Activated naive CD4-positive, alpha-beta T cell treated with anti-CD3 and anti-CD28 coated beads, Interleukin-2, amount 50 U/mL, for 72 hours (primary cell): ENCODE measurements at regions not wholly inside any gene's neighbourhood (a gene's known extent, or its start where the extent isn't known, plus 50 kb on each side); places are given as distances from the start of the nearest gene placed in this dataset.
"Not testable (repeated sequence)": the region's sequence is repeated elsewhere in the genome, so short reads cannot be mapped to it uniquely, and the experiment has no call there.

Experiments used
- ATAC-seq, 2 donors: fragments of 150-1000 bp; cut with Tn5 transposase; 2 replicates each; pipeline ENCODE4 v1.10.0; 2021; ENCODE audit warnings: mild to moderate bottlenecking in 2 of 2, moderate library complexity in 2 of 2
- DNase-seq, 2 donors: peaks; one replicate each; pipeline ENCODE4 v3.0.0; 2021 to 2022; ENCODE audit warnings: low spot score in 2 of 2
- H3K27ac Mint-ChIP-seq, 2 donors: one replicate each; pipeline ENCODE4 v1.8.0; 2022; ENCODE audit warnings: mild to moderate bottlenecking in 2 of 2, mixed read lengths in 2 of 2
- H3K36me3 Mint-ChIP-seq, 2 donors: one replicate each; pipeline ENCODE4 v1.8.0; 2022; ENCODE audit warnings: mixed read lengths in 2 of 2
- H3K9me3 Mint-ChIP-seq, 2 donors: one replicate each; pipeline ENCODE4 v1.8.0; 2022; ENCODE audit warnings: mixed read lengths in 2 of 2

DNA sequence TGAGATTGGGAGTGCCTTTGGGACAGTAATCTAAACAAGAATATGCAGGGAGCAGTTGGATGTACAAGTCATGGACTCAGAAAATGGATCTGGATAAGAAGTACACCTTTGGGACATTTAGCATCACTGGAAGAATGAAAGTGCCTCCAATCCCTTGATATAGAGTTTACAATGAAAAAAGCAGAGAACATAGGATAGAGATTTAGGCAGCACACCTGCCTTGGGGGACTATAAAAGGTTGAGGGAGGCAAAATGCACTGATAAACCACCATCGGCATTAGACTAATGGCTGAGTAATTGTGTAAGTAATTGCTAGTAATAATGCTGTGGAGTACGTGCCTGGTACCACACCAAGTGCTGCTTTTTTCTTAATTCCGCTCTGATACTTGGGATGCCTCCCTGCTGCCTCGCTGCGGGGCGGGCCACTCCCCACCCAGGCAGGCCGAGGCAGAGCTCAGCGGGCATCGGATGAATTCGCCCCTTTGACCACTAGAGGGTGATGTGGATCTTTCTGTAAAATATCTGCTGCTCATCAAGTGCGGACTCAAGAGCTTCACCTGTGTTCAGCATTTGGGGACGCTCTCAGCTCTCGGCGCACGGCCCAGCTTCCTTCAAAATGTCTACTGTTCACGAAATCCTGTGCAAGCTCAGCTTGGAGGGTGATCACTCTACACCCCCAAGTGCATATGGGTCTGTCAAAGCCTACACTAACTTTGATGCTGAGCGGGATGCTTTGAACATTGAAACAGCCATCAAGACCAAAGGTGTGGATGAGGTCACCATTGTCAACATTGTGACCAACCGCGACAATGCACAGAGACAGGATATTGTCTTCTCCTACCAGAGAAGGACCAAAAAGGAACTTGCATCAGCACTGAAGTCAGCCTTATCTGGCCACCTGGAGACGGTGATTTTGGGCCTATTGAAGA lies 99.9 kb downstream of the ANKRD18B start:
- ATAC-seq (peak; percentile 93 to 96), DNase-seq (peak; percentile 66 to 74)
- Mint-ChIP-seq H3K9me3 (no peaks in the 10 kb centered on the region), H3K36me3 (no peaks in the 10 kb centered on the region), H3K27ac (peak overlapping the region in 1 of 2 donors; percentile 23)

DNA sequence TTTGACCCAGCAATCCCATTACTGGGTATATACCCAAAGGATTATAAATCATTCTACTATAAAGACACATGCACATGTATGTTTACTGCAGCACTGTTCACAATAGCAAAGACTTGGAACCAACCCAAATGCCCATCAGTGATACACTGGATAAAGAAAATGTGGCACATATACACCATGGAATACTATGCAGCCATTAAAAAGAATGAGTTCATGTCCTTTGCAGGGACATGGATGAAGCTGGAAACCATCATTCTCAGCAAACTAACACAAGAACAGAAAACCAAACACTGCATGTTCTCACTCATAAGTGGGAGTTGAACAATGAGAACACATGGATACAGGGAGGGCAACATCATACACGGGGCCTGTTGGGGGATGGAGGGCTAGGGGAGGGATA lies 104.3 kb downstream of the ANKRD18B start:
- H3K9me3 Mint-ChIP-seq, H3K36me3 Mint-ChIP-seq, DNase-seq, ATAC-seq, H3K27ac Mint-ChIP-seq: not testable (repeated sequence)

DNA sequence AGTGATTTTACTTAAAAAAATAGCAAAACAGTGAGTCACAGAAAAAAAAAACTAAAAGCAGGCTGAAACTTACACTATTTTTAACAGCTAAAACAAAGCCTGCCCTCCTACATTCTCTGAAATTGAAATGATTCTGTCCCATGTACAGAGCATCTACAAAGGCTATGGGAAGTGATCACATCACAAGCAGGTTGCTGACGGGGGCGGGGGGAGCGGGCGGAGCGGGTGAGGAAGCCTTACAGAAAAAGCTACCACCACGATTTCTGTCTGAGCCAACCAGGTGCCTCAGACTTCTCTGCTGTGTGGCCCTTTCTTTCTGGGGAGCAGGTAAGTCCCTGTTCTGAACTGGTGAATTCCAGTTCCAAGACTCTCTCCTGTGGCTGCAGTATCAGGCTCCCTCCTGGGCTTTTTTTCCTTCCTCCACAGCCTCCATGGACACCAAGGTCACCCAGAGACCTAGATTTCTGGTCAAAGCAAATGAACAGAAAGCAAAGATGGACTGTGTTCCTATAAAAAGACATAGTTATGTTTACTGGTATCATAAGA lies 104.9 kb downstream of the ANKRD18B start:
- Mint-ChIP-seq H3K36me3 (no peaks in the 10 kb centered on the region), H3K9me3 (no peaks in the 10 kb centered on the region), H3K27ac (no peak overlapping the region)
- peak in 1 of 2 donors; percentile 52 for ATAC-seq
- DNase-seq = no peak

DNA sequence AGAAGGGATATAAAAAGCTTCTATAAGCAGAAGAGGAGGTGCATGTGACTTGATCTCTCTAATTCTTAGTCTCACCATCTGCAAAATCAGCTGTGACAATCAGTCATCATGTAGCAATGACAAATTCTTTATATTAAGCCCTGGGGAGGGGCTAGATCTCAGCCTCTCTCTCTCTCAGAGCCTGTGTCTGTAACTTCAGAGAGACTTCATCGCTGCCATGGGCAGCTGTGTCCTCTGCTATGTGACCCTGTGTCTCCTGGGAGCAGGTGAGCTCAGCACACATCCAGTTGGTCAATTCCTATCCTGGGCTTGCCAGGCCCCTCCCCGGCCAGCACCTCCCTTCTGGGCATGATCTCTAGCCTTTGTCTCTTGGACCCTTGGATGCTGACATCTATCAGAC lies 109.6 kb downstream of the ANKRD18B start:
- ATAC-seq = no peak
- no peaks in the 10 kb centered on the region for H3K9me3 Mint-ChIP-seq
- H3K36me3 Mint-ChIP-seq = no peaks in the 10 kb centered on the region
- DNase-seq = no peak
- no peak overlapping the region for H3K27ac Mint-ChIP-seq

DNA sequence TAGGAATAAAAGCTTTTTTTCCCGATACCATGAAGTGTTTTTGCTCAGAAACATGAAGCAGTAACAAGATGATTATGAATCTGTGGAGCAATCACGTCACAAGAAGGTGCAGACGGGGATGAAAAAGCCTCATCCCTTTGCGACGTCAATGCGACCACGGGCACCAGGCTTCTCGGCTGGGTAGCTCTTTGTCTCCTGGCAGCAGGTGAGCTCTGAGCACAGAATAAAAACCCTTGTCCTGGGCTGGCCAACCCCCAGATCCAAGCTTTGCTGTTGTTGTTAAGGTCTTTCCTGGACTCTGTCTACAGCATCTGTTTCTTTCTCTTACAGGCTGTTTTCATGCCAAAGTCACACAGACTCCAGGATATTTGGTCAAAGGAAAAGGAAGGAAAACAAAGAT lies 113.8 kb downstream of the ANKRD18B start:
- H3K36me3 Mint-ChIP-seq = no peaks in the 10 kb centered on the region

DNA sequence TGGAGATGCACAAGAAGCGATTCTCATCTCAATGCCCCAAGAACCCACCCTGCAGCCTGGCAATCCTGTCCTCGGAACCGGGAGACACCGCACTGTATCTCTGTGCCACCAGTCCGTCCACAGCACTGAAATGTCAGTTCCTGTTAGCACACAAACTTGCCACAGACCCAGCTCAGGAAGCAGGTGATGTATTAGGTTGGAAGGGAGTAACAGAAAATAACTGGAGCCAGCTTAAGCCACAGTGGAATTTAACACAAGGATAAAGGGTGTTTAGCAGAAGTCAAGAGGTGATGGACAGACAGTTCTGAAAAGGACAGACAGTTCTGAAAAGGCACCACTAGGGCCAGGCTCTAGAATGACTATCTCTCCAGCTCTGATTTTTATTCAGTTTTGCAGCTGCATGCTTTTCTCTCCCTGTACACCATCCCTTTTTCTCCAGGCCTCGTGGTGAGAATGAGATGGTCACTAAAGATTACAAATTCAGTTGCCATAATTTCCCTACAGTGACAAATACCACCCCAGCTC lies 114.4 kb downstream of the ANKRD18B start:
- DNase-seq (no peak), ATAC-seq (no peak)
- Mint-ChIP-seq H3K27ac (no peak overlapping the region), H3K36me3 (no peaks in the 10 kb centered on the region), H3K9me3 (no peaks in the 10 kb centered on the region)

More for the DNA sequence above, 113.8 kb downstream of the ANKRD18B start:
- Mint-ChIP-seq H3K9me3 (no peaks in the 10 kb centered on the region), H3K27ac (no peak overlapping the region)
- no peak for ATAC-seq
- DNase-seq = no peak

DNA sequence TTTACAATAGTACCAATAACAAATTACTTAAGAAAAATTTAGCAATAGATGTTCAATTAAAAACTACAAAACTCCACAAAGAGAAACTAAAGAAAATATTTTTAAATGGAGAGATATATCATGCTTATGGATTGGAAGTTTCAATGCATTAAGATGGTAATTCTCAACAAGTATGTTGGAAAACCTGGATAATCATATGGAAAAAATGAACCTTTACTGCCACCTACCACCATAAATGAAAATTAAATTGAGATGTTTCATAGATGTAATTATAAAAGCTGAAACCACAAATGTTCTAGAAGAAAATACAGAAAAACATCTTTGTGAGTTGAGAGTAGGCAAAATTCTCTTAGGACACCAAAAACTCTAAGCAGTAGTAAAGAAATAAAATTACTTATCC lies 121.7 kb downstream of the ANKRD18B start:
- Mint-ChIP-seq H3K36me3 (no peaks in the 10 kb centered on the region), H3K27ac (no peak overlapping the region), H3K9me3 (no peaks in the 10 kb centered on the region)
- ATAC-seq (no peak), DNase-seq (no peak)

DNA sequence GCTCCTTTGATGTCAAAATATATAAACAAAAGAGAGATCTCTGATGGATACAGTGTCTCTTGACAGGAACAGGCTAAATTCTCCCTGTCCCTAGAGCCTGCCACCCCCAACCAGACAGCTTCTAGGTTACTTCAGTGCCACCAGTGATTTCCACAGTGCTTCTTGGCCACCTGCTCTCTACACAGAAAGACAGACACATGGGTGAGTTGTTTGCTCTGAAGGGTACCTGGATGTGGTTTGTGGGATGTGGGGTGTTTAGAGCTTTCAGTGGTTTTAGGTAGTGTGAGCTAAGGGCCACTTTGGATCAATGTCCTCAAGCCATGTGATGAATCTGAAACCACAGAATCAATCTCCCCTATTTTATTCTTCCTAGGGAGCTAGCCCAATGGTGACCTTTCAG lies 125.4 kb downstream of the ANKRD18B start:
- Mint-ChIP-seq H3K27ac (no peak overlapping the region), H3K36me3 (no peaks in the 10 kb centered on the region), H3K9me3 (no peaks in the 10 kb centered on the region)
- ATAC-seq (peak; percentile 34 to 69), DNase-seq (no peak)

DNA sequence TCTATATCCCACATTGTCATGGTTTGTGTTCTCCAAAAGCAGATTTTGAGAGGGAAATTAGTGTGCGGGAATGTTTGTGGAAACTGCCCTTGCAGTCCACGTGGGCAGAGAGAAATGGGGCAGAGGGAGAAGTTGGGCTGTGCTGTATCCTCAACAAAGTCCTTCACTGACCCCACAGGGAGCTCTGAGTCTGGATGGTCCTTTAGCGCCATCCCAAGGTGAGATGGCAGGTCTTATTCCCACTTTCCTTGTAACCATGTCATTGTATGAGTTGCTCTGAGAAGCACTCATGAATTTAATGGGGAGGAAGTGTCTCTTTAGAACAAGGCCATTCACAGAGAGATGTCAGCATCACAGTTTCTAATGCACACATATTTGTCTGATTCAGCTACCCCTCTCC lies 127.1 kb downstream of the ANKRD18B start:
- Mint-ChIP-seq H3K9me3 (no peaks in the 10 kb centered on the region), H3K36me3 (no peaks in the 10 kb centered on the region), H3K27ac (no peak overlapping the region)
- DNase-seq (no peak), ATAC-seq (no peak)

DNA sequence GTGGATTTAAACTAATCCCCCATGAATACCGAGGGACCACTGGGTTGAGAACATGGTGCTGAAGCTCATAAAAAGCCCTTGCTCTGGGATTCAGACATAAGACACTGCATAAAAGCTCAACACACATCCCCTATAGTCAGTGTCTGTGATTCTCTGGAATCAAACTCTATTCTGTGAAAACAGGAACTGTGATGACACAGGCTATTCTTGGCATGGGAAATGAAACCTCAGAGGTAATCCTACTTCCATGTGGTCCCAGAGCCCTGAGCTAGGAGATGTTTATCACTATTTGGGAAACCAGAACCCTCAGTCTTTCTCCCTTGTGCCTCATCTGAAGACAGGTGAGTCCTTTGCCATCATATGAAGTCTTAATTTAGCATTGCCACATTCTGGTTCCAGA lies 135.4 kb upstream of the PRSS3 start:
- ATAC-seq (no peak), DNase-seq (no peak)
- Mint-ChIP-seq H3K36me3 (no peaks in the 10 kb centered on the region), H3K9me3 (no peaks in the 10 kb centered on the region), H3K27ac (no peak overlapping the region)

DNA sequence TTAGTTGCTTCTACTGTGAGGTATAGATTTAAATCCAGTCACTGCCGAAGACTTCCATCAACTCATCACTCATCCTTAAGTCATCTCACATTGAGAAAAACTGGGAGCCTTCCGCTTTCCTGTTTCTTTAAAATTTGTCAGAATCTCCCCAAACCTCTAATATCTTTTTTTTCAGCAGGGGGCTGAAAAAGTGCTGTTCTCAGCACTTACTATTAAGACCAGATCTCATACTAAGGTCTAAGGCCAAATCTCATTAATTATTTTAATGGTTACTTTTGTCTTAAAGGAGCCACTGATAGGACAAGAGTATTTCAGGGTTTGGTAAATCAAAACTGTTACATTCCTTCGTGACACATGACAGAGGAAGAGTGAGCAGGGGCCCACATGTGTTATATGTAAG lies 134.6 kb upstream of the PRSS3 start:
- Mint-ChIP-seq H3K36me3 (no peaks in the 10 kb centered on the region), H3K9me3 (no peaks in the 10 kb centered on the region), H3K27ac (no peak overlapping the region)
- DNase-seq = no peak
- no peak for ATAC-seq

DNA sequence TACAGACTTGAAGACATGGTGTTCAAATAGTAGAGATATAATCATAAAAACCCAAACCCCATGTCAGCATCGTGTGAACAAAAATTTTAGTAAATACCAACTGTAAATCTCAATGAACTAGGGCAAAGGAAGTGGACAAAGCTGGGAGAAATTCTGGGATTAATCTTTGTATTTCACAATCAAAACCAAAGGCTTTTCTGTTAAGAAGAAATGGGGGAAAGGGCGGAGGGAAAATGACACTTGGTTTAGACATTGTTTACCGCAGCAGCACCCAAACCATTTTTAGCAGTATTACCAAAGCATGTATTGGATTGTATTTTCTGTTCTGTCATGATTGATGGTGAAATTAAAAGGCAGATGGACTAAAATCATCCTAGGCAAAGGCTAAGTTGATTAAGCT lies 134.2 kb upstream of the PRSS3 start:
- ATAC-seq = no peak
- Mint-ChIP-seq H3K27ac (no peak overlapping the region), H3K36me3 (no peaks in the 10 kb centered on the region), H3K9me3 (no peaks in the 10 kb centered on the region)
- no peak for DNase-seq

DNA sequence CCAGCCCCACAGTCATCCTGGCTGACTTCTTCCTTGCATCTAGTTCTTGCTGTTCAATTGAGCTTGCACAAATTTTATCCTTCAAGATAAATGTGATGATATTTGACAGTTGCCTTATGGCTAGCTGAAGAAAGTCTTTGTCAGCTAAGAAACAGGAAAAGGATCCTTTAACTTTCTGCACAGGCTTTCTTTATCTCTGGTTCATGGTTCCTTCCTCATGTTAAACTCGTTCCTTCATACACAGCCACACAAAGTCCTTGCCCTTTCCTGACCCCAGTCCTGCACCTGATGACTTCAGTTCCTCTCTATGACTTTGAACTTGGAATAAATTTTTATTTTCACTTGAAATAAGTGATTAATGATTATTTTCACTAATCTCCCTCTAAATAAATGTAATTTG lies 132.5 kb upstream of the PRSS3 start:
- H3K9me3 Mint-ChIP-seq = no peaks in the 10 kb centered on the region
- DNase-seq = no peak
- H3K36me3 Mint-ChIP-seq = no peaks in the 10 kb centered on the region
- H3K27ac Mint-ChIP-seq = no peak overlapping the region
- no peak for ATAC-seq

DNA sequence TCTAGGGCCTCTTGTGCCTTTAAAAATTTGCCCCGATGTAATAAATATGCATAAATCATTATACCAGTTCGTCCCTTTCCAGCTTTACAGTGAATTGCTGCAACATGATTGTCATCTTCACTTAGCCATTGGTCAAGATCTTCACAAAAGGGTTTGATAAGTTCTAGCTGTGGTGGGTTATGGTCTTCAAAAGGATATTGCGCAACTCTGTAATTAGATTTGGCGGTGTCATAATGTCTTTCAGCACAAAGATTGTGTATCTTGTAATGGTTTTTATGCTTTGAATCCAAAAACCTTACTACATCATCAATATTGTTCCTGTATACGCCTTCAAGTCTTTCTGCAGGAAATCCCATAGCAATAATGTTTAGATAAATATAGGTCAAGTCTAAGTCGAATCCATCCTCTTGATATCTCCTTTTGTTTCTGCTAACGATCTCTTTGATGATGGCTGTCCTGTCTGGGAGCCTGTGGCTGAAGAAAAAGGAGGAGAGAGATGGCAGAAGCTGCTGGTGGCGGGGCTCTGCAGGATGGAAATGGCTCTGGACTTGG lies 119.1 kb upstream of the PRSS3 start:
- H3K27ac Mint-ChIP-seq, DNase-seq, H3K9me3 Mint-ChIP-seq, ATAC-seq: not testable (repeated sequence)
- H3K36me3 Mint-ChIP-seq = peaks cover 0 to 12% of the 10 kb centered on the region in 2 donors

DNA sequence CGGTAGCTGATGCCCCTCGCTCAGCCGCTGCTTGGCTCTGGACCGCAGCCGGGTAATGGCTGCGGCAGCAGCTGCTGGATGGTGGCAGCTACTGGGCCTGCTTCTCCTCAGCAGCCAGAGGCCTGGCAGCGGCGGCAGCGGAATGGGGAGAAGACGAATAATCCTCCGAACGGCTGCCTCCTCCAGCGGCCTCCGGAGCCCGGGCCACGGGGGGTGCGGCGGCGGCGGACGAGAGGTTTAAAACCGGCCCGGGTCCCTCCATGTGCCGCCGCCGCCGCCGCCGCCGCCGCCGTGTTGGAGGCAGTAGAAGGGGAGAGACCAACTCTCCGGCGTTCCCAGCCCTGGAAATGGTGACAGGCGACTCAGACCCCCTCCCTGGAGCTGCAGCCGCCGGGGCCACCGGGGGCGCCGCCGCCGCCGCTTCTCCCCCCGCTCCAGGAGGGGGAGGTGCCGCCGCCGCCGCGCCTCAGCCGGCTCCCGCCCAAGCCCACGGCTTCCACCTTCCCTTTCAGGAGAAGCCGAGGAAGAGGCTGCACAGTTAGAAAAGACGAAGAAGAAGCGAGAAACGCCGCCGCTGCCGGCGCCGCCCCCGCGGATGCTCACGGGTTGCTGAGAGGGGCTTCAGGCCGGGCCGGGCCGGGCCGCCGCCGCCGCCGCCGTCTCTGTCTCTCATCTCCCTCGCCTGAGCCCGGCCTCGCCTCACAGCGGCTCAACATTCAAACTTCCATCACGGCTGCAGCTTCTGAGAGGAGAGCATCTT lies 118.4 kb upstream of the PRSS3 start:
- no peaks in the 10 kb centered on the region for H3K9me3 Mint-ChIP-seq
- DNase-seq (peak in 1 of 2 donors; percentile 23), ATAC-seq (peak; percentile 63 to 81)
- peaks cover 0 to 12% of the 10 kb centered on the region in 2 donors for H3K36me3 Mint-ChIP-seq
- no peak overlapping the region for H3K27ac Mint-ChIP-seq

DNA sequence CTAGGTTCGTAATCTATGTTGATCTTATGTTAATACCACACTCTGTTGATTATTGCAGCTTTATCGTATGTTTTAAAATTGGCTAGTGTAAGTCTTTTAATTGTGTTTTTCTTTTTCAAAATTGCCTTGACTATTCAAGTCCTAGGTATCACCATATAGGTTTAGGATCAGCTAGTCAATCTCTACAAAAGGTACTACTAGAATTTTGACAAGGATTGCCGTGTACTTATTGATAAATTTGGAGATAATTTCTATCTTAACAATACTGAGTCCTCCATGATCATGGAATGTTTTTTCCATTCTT lies 117.9 kb upstream of the PRSS3 start:
- Mint-ChIP-seq H3K9me3 (no peaks in the 10 kb centered on the region), H3K27ac (no peak overlapping the region), H3K36me3 (peaks cover 0 to 12% of the 10 kb centered on the region in 2 donors)
- DNase-seq (no peak), ATAC-seq (peak in 1 of 2 donors; percentile 26)

DNA sequence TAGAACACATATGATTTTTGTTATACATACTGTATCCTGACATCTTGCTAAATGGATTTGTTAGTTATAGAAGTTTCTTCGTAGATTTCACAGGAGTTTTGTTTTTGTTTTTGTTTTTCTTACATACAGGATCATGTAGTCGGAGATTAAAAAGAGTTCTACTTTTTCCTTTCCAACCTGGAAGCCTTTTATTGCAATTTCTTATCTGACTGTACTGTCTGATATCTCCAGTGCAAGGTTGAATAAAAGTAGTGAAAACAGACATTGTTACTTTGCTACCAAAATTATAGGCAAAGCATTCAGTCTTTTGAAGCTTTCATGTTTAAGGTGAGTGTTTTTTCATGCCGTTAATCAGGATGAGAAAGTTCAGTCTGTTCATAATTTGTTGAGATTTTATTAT lies 117.4 kb upstream of the PRSS3 start:
- no peaks in the 10 kb centered on the region for H3K9me3 Mint-ChIP-seq

More for the DNA sequence above, 117.4 kb upstream of the PRSS3 start:
- DNase-seq (no peak), ATAC-seq (no peak)
- no peak overlapping the region for H3K27ac Mint-ChIP-seq
- H3K36me3 Mint-ChIP-seq = peaks cover 0 to 10% of the 10 kb centered on the region in 2 donors
